ENCODE measurements at regions not wholly inside any gene's neighbourhood (a gene's known extent, or its start where the extent isn't known, plus 50 kb on each side); places are given as distances from the start of the nearest gene placed in this dataset.
A peak's percentile ranks its signal among the peaks of the same experiment; 100 is the strongest.

DNA sequence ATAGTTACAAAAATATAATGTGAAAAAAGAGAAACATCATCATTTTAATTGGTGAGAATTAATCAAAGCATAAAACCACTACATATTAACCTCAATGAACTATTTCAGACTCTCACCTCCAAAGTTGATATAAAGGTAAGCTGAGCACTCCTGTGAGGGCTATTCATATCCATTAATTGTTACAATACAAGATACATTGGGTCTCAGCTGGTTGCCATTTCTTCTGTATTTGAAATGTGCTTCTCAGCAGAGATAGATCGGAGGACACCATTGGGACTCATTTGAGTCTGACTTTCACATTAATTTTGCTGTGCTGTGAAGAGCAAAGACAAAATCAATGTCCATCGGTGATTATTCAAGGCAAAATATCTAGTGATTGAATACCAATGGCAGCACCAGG, 459.5 kb upstream of the GOT2 start:
- BruUV-seq (replicated peaks), result no TSS peak
- DNase-seq (ENCODE audit: unreplicated experiment), result no peak
- Mint-ChIP-seq H3K36me3 (ENCODE audit: insufficient read depth, unreplicated experiment) (no peaks in the 10 kb centered on the region), H3K27ac (ENCODE audit: low read depth, unreplicated experiment) (no peak overlapping the region), H3K4me1 (ENCODE audit: insufficient read depth, unreplicated experiment) (no peaks in the 10 kb centered on the region), H3K4me3 (ENCODE audit: unreplicated experiment) (no peak overlapping the region), H3K27me3 (ENCODE audit: insufficient read depth, unreplicated experiment) (no peaks in the 10 kb centered on the region), H3K9me3 (ENCODE audit: unreplicated experiment) (no peaks in the 10 kb centered on the region)
- intact Hi-C loops (cut with micrococcal nuclease), result no loop called here
- ChIA-PET CTCF (interaction anchor here (1.7 kb wide), 1 partner anchor 10 kb away, joined by 4 read pairs; no protein-coding TSS in a partner anchor), POLR2A (no interaction called here)
- no peak for TF ChIP-seq CTCF (IDR thresholded peaks at IDR 0.05; ENCODE audit: unreplicated experiment)

GRCh38 chr16:59192551-59193199, 458.6 kb upstream of the GOT2 start:
- CTCF ChIA-PET, result interaction anchor here (0.6 to 1.7 kb wide), 7 partner anchors 9 to 1891 kb away, joined by 3 to 4 read pairs (median 3); no protein-coding TSS in a partner anchor
- Mint-ChIP-seq H3K27me3 (ENCODE audit: insufficient read depth, unreplicated experiment) (no peaks in the 10 kb centered on the region), H3K27ac (ENCODE audit: low read depth, unreplicated experiment) (no peak overlapping the region), H3K4me3 (ENCODE audit: unreplicated experiment) (no peak overlapping the region), H3K9me3 (ENCODE audit: unreplicated experiment) (no peaks in the 10 kb centered on the region), H3K36me3 (ENCODE audit: insufficient read depth, unreplicated experiment) (no peaks in the 10 kb centered on the region), H3K4me1 (ENCODE audit: insufficient read depth, unreplicated experiment) (no peaks in the 10 kb centered on the region)
- no peak for DNase-seq (ENCODE audit: unreplicated experiment)
- intact Hi-C loops (cut with micrococcal nuclease), result no loop called here
- peak; percentile 49 for TF ChIP-seq CTCF (IDR thresholded peaks at IDR 0.05; ENCODE audit: unreplicated experiment)
- POLR2A ChIA-PET, result no interaction called here
- BruUV-seq (replicated peaks), result no TSS peak

DNA sequence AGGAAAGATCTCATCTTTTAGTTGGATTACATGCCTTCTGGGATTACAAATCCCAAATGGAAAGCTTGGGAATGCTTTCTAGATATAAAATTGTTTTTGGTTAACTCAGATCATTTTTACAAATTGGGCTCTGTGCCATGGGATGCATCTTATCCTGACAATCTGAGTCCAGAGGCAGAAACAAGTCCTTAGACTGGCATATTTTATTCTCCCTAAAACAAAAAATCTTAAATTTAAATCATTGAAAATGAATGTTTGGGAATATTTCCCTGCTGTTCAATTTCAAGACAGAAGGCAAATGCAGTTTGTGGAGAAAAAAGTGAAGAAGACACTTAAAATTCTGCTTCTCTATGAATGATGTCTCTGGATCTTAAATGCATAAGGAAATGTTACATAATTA, 456.6 kb upstream of the GOT2 start:
- POLR2A ChIA-PET, result interaction anchor here (1.8 kb wide), 1 partner anchor 10 kb away, joined by 4 read pairs; no protein-coding TSS in a partner anchor
- TF ChIP-seq CTCF (IDR thresholded peaks at IDR 0.05; ENCODE audit: unreplicated experiment), result no peak
- H3K27ac Mint-ChIP-seq (ENCODE audit: low read depth, unreplicated experiment), result no peak overlapping the region
- no peak for DNase-seq (ENCODE audit: unreplicated experiment)
- H3K36me3 Mint-ChIP-seq (ENCODE audit: insufficient read depth, unreplicated experiment), result no peaks in the 10 kb centered on the region
- BruUV-seq (replicated peaks), result no TSS peak
- H3K9me3 Mint-ChIP-seq (ENCODE audit: unreplicated experiment), result no peaks in the 10 kb centered on the region
- no peaks in the 10 kb centered on the region for H3K4me1 Mint-ChIP-seq (ENCODE audit: insufficient read depth, unreplicated experiment)
- H3K27me3 Mint-ChIP-seq (ENCODE audit: insufficient read depth, unreplicated experiment), result no peaks in the 10 kb centered on the region
- H3K4me3 Mint-ChIP-seq (ENCODE audit: unreplicated experiment), result no peak overlapping the region
- CTCF ChIA-PET, result no interaction called here
- intact Hi-C loops (cut with micrococcal nuclease), result no loop called here

DNA sequence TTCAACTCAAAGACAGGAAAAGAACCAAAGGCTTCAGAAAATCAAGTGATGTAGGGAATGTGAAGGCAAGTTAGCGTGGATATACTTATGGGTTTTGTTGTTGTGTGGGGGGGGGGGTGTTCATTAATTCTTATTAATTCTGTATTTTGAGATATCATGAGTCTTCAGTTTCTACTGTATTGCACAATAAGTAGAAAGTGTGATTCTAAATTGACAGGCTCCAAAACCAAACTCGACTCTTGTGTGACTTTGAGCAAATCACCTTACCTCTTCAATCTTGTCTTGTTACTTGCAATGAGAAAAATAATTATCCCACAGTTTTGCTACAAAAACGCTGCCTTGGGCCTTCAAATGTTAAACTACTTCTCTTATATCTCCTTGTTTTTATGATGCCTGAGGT, 453.9 kb upstream of the GOT2 start:
- intact Hi-C loops (cut with micrococcal nuclease), result no loop called here
- CTCF ChIA-PET, result no interaction called here
- Mint-ChIP-seq H3K9me3 (ENCODE audit: unreplicated experiment) (no peaks in the 10 kb centered on the region), H3K4me1 (ENCODE audit: insufficient read depth, unreplicated experiment) (no peaks in the 10 kb centered on the region), H3K27me3 (ENCODE audit: insufficient read depth, unreplicated experiment) (no peaks in the 10 kb centered on the region), H3K4me3 (ENCODE audit: unreplicated experiment) (no peak overlapping the region), H3K36me3 (ENCODE audit: insufficient read depth, unreplicated experiment) (no peaks in the 10 kb centered on the region), H3K27ac (ENCODE audit: low read depth, unreplicated experiment) (no peak overlapping the region)
- no TSS peak for BruUV-seq (replicated peaks)
- TF ChIP-seq CTCF (IDR thresholded peaks at IDR 0.05; ENCODE audit: unreplicated experiment), result no peak
- POLR2A ChIA-PET, result no interaction called here
- no peak for DNase-seq (ENCODE audit: unreplicated experiment)
